ENCODE measurements at regions not wholly inside any gene's neighbourhood (a gene's known extent, or its start where the extent isn't known, plus 50 kb on each side); places are given as distances from the start of the nearest gene placed in this dataset.
"Not testable (repeated sequence)": the region's sequence is repeated elsewhere in the genome, so short reads cannot be mapped to it uniquely, and the experiment has no call there.

DNA sequence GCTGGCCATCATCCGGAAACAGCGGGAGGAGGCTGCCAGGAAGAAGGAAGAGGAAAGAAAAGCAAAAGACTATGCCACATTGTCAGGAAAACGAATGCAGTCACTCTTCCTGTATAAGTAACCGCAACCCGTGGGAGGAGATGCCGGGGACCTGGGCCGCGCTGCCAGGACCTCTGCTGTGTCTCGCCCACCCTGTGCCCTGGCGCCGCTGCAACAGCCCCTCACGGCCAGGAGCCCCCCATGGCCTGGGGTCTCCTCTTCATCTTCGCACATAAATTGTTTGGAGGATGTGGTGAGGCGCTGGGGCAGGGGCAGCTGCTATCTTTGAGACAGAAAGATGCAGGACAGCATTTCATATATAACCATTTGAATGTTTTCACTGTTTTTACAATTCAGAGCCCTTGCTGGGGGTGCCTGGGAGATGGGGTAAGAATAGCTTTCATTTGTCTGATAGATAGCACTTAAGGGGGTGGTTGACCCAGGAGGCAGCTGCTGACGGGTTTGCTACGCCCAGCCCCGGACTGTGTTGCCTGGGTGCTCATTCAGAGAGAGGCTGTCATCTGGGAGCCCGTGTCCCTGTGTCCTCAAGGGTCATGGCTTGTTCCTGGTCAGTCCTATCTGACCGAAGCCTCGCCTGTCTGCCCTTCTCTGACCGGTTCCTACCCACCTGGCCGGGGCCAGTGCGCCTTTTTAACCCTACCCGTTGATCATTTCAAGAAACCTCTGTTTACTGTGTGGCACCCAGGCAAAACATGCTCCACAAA is 1067.7 kb upstream of the COX7C start:
- no peak for DNase-seq

DNA sequence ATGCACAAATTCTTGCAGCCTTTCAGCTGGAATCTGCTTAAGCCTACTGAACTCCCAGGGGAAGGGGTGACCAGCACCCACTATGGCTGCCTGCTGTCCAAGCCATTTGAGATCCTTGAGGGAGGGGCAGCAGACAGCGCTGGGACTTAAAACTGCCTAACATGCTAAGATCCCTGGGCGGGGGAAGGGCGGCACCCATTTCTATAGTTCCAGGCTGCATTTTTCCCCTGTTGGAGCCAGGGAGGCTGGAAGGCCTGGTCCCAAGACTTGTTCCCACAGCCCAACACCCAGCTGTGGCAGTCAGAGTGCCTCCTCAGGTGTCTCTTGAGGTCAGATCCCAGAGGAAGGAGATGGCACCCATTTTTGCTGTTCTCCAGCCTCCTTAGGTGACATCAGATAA is 1061.3 kb upstream of the COX7C start:
- DNase-seq: no peak

DNA sequence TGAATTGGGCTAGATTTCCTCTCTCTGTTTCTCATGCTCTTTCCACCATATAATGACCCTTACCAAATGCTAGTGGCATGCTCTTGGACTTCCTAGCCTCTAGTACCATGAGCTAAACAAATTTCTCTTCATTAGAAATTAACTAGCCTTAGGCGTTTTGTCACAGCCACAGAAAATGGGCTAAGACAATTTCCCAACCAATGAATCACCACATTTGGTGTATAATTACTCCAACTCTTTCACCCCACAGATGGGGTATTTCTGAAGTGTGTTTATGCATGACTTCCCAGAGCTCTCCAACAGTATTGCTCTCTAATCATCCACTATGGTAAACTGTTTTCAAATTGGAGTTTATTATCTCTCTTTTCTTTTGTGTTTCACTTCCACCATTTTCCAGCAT is 1041.1 kb upstream of the COX7C start:
- no peak for DNase-seq

DNA sequence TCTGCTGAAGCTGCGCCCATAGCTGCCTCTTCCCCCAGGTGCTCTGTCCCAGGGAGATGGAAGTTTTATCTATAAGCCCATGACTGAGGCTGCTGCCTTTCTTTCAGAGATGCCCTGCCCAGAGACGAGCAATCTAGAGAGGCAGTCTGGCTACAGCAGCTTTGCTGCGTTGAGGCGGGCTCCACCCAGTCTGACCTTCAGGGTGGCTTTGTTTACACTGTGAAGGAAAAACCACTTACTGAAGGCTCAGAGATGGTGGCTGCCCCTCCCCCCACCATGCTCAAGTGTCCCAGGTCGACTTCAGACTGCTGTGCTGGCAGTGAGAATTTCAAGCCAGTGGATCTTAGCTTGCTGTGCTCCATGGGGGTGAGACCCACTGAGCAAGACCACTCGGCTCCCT is 1029.9 kb upstream of the COX7C start:
- not testable (repeated sequence) for DNase-seq

DNA sequence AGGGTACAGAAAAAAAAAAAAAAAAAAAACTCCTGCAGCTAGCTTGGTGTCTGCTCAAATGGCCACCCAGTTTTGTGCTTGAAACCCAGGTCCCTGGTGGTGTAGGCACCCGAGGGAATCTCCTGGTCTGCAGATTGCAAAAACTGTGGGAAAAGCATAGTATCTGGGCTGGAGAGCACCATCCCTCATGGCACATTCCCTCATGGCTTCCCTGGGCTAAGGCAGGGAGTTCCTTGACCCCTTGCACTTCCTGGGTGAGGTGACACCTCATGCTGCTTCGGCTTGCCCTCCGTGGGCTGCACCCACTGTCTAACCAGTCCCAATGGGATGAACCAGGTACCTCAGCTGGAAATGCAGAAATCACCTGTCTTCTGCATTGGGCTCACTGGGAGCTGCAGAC is 1029.5 kb upstream of the COX7C start:
- DNase-seq: not testable (repeated sequence)

DNA sequence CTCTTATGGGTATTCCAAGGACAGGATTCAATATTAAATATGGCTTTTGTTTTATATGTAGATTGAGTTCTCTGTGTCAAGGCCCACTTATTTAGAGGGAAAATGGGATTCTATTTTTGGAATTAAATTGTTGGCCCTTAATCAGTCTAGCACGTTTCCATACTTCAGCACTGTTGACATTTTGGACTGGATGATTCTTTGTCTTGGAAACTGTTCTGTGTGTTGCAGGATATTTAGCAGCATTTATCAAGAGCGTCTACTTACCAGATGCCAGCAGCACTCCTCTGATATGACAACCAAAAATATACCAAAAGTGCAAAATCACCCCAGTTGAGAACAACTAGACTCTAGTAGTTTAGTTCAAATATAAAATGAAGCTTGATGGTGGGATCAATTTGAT is 1027.0 kb upstream of the COX7C start:
- DNase-seq: no peak

DNA sequence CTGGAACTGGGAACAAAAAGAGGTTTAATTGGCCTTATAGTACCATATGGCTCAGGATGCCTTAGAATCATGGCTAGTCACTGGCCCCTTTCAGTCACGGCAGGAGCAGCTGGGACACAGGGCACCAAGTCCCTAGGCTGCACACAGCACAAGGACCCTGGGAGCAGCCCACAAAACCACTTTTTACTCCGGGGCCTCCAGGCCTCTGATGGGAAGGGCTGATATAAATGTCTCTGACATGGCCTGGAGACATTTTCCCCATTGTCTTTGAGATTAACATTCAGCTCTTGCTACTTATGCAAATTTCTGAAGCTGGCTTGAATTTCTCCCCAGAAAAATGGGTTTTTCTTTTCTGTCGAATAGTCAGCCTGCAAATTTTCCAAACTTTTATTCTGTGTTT is 1026.4 kb upstream of the COX7C start:
- no peak for DNase-seq

DNA sequence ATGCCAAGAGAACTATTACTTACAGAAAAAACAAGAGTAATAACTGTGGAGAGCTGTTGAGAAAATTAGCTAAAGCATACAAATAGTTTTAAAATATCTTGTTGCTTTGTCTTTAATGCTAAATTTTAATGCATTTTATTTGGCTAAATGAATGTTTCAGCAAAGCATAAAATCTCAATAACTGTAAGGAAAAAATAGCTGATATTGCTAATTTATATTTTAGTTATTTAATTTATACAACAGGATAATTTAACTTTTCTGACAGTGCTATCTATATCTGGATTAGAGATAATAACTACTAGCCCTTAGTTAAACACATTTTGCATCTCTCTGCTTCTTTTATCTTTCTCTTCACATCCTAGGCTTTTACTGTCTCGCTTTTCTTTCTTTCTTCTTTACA is 1014.9 kb upstream of the COX7C start:
- DNase-seq: no peak

DNA sequence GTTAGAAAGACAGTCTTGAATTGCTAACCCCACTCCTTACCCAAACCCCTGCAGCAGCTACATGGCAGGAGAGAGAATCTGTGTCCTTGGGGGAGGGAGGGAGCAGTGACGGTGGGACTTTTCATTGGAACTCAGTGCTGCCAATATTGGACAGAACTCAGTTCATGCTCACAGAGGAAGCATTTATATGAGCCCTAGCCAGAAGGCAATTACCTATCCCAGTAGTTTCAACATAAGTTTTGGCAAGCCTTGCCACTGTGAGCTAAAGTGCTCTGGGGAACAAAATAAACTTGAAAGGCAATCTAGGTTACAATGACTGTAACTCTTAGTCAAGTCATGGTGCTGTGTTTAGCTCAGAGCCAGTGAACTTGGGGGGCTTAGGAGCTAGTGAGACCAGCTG is 1013.4 kb upstream of the COX7C start:
- DNase-seq: no peak

DNA sequence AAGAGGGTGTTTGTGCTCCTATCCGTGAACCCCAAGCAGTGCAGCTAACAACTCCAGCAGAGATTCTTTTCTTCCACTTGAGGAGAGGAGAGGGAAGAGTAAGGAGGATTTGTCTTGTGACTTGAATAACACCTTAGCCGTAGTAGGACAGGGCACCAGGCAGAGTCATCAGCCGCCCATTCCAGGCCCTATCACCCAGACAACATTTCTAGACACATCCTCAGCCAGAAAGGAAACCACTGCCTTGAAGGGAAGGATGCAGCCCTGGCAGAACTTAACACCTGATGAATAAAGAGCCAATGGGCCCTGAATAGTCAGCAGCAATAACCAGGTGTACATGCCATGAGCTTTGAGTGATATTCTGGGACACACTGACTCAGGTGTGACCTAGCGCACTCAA is 1013.0 kb upstream of the COX7C start:
- DNase-seq: no peak

DNA sequence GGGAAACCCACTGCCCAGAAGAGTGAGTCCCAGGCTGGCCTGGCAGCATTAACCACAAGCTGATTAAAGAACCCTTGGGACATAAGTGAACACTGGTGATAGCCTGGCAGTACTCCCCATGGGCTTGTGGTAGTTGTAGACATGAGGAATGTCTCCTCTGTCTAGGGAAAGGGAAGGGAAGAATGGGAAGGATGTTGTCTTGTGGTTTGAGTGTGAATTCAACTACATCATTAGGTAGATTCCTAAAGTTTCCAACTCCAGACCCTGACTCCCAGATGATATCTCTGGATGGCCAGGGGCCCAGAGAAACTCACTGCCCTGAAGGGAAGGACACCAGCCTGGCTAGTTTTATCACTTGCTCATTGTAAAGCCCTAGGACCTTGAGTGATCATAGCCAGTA is 1012.4 kb upstream of the COX7C start:
- no peak for DNase-seq

DNA sequence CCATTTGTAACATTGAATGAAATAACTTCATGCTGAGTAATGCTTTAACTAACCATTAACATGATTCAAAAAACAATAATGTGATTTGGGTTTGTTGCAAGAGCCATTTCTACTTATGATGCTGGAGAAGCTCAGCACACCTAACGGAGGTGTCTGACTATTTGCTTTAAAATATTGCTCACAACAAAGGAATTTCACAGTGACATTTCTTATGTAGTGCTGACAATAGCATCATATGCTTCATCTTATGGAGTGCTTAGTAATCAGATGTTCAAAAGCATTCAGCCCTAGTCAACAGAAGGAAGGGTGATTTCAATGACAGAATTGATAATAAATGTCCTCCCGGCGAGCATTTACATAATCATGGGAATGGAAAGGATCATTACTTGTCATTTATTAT is 1003.3 kb upstream of the COX7C start:
- DNase-seq: no peak

DNA sequence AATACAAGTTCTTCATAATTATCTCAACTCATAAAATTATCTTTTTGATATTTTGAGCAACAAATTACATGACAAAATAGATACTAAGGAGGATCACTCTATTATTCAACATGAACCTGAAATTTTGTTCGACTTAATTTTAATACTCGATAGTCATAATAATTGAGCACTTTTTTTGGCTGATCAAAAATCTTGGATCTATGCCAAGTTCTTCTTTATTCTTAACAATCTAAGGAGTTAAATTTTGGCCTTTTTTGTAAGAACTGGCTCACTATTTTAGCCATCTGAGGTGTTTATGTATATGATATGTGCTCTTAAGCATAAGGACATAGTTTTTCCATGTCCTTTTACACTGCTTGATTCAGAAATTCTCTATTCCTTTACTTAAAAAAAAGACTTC is 996.1 kb upstream of the COX7C start:
- no peak for DNase-seq

DNA sequence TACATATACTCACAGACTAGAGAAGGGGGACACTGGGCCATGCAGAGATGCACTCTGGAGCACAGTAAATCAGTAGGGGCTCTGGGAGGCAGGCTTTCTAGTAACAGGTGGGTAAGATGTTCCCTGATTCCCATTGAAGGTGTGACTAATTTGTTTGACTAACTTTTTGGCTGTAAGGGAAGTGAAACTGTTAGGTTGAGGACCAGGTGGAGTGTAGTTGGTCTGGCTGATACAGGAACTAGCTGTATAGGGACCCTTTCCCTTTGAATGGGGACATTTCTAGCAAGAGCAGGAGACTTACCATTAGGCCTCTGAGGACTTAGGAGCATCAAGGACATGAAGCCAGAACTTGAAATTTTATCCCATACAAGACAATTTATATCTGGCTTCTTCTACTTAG is 989.6 kb upstream of the COX7C start:
- no peak for DNase-seq

DNA sequence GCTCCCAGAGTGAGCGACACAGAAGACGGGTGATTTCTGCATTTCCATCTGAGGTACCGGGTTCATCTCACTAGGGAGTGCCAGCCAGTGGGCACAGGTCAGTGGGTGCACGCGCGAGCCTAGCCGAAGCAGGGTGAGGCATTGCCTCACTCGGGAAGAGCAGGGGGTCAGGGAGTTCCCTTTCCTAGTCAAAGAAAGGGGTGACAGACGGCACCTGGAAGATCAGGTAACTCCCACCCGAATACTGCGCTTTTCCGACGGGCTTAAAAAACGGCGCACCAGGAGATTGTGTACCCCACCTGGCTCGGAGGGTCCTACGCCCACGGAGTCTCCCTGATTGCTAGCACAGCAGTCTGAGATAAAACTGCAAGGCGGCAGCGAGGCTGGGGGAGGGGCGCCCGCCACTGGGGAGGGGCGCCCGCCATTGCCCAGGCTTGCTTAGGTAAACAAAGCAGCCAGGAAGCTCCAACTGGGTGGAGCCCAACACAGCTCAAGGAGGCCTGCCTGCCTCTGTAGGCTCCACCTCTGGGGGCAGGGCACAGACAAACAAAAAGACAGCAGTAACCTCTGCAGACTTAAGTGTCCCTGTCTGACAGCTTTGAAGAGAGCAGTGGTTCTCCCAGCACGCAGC is 979.1 kb upstream of the COX7C start:
- not testable (repeated sequence) for DNase-seq

DNA sequence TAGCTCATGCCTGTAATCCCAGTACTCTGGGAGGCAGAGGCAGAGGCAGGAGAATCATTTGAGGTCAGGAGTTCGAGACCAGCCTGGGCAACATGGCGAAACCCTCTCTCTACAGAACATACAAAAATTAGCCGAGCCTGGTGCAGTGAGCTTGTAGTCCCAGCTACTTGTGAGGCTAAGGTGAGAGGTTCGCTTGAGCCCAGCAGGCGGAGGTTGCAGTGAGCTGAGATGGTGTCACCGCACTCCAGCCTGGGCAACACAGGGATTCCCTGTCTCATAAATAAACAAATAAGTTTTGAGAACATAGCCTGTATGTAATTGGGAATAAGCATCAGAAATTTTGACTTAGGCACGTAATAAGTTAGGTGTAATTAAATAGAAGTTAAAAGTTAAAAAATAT is 971.7 kb upstream of the COX7C start:
- DNase-seq: no peak

DNA sequence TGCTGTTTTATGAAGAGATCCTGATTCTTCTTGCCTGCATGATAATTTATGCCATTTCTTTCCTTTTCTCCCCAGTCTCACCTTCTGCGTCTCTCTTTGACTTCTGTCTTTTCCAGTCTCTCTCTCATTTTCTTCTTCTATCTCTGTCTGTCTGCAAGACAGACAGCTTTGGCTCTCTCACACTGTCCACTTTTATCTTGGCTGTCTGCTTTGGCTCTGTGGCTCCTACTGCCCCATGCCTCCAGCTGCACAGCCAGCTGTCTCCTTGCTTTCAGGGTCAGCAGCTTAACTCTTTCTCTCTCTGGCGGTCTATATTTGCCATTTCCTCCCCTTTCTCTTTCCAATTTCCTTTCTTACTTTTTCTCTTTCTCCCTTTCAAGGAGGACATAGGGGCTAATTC is 971.1 kb upstream of the COX7C start:
- no peak for DNase-seq

DNA sequence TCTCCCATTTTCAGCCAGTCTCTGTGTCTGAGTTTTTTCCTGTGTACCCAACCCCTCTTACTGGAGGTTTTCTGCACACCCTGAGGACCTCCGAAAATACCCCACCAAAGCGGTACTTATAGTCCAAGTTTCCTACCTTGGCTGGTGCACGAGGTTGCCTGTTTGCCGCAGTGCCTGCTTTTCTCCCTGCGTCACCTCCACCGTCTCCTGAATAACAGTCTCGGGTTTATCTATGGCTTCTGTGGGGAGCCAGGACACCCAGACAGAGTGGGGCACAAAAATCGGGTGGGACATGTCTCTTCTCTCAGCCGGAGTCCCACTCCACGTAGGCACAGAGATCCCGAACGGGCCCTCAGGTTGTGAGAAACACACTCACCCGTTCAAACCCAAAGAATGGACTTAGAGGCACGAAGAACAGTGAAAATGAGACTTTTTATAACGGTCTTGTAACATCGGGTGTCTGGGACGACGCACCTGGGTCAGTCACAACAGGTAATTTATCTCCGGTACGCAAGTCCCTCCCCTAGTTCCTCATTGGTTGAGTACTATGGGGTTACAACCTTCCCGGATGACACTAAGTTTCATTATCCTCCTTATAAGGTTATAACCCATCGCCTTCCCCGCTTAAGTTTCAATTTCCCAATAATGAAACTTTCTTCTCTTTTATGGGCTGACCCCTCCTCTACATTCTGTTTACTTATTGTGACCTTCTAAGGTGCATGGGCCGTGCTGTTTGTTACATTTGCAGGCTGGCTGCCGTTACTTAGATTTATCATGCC is 970.2 kb upstream of the COX7C start:
- DNase-seq: no peak

DNA sequence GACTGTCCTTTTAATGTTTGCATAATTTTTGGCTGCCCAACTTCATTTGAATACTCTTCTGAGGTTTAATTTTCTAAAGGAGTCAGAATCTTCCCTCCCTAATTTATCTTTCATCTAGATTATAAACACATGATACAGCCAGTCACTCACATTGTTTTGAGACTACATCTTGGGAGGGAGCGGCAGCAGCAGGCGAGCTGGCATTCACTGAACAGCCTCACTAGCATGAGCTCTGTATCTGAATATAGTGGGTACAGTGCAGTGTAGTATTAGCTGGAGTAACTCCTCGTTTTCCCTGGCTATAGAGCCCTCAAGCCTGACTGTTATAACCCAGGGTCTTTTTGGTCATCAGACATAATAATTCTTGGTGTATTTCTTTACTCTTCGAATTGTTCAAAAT is 969.2 kb upstream of the COX7C start:
- no peak for DNase-seq

DNA sequence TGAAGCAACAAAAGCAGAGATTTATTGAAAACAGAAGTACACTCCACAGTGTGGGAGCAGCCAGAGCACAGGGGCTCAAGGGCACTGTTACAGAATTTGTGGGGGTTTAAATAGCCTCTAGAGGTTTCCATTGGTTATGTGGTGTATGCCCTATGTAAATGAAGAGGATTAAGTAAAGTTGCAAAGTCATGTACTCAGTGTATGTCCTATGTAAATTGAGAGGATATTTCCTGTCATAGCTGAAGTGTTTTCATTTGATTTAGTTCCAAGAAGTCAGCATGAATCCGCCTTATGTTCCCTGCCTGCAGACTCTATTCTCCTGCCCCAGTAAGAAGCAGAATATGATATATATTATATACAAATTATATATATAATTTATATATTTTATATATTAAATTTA is 966.0 kb upstream of the COX7C start:
- no peak for DNase-seq

DNA sequence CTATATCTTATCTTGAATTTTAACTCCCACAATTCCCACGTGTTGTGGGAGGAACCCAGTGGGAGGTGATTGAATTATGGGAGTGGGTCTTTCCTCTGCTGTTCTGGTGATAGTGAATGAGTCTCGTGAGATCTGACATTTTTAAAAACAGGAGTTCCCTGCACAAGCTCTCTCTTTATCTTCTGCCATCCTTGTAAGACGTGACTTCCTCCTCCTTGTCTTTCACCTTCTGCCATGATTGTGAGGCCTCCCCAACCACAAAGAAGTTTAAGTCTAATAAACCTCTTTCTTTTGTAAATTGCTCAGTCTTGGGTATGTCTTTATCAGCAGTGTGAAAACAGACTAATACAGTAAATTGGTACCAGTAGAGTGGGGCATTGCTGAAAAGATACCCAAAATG is 963.6 kb upstream of the COX7C start:
- DNase-seq: not testable (repeated sequence)

DNA sequence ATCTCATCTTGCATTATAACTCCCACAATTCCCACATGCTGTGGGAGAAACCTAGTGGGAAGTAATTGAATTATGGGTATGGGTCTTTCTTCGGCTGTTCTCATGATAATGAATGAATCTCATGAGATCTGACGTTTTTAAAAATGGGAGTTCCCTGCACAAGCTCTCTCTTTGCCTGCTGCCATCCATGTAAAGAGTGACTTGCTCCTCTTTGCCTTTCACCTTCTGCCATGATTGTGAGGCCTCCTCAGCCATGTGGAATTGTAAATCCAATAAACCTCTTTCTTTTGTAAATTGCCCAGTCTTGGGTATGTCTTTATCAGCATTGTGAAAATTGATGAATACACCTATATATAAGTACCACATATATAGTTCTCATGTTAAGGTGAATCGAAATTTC is 961.7 kb upstream of the COX7C start:
- no peak for DNase-seq

DNA sequence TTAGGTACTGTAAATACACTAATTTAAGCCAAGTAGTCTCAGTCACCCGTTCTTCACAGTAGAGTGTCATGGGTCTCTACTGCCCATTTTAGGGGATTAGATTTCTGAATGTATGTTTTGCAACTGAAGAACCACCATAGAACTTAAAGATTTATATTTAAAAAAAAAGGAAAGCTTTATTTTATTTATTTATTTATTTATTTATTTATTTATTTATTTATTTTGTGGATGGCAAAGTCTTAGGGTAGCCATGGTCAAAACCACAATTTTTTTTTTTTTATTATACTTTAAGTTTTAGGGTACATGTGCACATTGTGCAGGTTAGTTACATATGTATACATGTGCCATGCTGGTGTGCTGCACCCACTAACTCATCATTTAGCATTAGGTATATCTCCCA is 960.4 kb upstream of the COX7C start:
- not testable (repeated sequence) for DNase-seq
